GM13976 (cell line): ENCODE measurements at regions not wholly inside any gene's neighbourhood (a gene's known extent, or its start where the extent isn't known, plus 50 kb on each side); places are given as distances from the start of the nearest gene placed in this dataset.

Source experiments
- DNase-seq: peaks from one replicate; pipeline ENCODE4 v3.0.0; 2012; ENCODE audit warnings: low spot score
- in situ Hi-C: fragments of 300-500 bp; cut with MboI; formaldehyde crosslinking; loops from one replicate; pipeline ENCODE4 v1.12.0; 2022; ENCODE audit warnings: low sequenced_read_pairs, mixed read lengths, inconsistent platforms; ENCODE audit not compliant: unreplicated experiment
- TF ChIP-seq, protein P1 (sequence below): IDR thresholded peaks from 2 replicates; pipeline ENCODE4 v1.5.1; 2012; ENCODE audit warnings: borderline replicate concordance, mild to moderate bottlenecking; ENCODE audit not compliant: insufficient read depth; ENCODE audit errors: extremely low read depth, missing control alignments, control extremely low read depth

DNA sequence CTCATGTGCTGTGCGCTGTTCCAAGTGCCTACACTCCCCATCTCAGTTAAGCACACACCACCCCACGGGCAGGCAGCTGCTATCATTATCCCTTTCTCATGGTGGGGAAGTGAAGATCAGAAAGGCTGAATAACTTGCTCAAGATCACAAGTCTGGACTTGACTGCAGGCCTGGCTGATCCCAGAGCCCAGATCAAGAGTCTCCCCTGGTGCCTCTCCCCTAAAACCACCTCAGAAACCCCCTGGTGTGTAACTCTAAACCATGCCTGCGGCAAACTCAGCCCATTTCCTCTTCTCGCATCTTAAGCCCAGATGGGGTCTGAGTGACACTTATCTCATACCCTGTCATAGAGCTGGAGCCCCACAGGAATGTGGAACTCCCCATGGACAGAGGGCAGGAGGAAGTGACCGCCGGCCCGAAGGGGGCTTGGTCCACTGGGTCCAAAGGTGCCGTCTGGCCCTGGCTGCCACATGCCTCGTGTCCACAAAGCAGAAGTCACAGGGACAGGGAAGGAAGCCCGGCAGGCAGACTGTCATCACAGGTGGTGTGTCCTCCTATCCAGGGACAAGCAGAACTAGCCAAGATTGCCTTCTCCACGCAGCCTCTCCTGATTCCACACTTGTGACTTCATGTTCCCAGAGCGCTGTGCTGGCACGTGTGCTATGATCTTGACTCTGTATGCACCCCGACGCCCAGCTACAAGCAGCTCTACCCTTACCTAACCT lies 92.1 kb downstream of the SYF2 start:
- DNase-seq: peak; percentile 80
- in situ Hi-C loops: no loop called here

DNA sequence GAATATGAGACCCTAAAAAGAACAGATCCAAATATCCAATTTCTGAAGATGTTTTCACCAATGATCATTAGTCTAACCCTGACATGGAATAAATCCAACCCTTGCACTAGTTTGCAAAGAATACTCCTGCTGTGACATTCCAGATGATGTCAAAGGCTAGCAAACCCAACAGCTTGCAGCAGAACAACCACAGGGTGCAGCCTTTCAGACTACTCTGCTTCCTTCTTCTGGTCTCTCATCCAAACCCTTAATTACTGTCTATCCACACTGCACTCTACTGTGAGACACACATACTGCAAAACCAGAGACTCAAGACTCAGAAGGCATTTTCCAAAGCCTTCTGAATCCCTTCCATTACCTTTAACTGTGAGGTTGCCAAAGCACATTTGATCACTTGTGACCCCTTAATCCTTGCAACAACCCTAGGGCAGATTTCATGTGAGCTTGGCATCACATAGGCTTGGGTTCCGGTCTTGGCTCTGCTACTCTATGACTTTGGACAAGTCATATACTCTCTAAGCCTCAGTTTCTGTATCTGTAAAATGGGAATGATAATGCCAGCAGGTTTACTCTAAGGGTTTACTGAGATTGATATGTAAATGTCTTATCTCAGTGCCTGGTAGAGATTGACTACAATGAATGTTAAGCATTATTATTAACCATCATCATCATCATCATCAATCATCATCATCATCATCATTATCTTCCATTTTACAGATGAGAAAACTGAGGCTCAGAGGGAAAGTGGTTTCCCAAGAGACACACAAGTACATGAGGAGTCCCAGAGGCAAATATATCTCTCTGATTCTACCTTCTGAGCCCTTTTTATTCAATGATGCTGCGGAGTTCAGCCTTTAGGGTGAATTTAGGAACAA lies 94.5 kb downstream of the SYF2 start:
- TF ChIP-seq, protein P1, sequence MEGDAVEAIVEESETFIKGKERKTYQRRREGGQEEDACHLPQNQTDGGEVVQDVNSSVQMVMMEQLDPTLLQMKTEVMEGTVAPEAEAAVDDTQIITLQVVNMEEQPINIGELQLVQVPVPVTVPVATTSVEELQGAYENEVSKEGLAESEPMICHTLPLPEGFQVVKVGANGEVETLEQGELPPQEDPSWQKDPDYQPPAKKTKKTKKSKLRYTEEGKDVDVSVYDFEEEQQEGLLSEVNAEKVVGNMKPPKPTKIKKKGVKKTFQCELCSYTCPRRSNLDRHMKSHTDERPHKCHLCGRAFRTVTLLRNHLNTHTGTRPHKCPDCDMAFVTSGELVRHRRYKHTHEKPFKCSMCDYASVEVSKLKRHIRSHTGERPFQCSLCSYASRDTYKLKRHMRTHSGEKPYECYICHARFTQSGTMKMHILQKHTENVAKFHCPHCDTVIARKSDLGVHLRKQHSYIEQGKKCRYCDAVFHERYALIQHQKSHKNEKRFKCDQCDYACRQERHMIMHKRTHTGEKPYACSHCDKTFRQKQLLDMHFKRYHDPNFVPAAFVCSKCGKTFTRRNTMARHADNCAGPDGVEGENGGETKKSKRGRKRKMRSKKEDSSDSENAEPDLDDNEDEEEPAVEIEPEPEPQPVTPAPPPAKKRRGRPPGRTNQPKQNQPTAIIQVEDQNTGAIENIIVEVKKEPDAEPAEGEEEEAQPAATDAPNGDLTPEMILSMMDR: no peak
- DNase-seq: no peak
- in situ Hi-C loops: no loop called here

More for the DNA sequence above, 92.1 kb downstream of the SYF2 start:
- TF ChIP-seq, protein P1: no peak

DNA sequence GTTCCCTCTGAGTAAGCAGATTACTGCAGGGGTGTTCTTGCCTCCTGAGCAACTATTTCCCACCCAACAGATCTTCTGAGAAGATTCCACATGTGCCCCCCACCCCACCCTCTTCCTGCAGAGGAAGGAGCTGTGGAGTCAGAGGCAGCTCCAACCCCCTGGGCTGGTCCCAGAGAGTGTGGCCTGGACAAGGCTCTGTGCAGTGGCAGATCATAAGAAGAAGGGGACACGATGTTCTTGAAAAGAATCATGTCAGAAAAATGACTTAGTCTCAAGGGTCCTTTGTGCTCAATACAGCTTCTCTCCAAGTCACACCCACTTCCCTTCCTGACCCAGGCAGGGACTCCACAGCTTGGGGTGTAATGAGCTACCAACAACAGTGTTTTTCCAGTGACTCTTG lies 95.2 kb downstream of the SYF2 start:
- TF ChIP-seq, protein P1: no peak
- DNase-seq: no peak

GRCh38 chr1:25135909-25136308 lies 96.4 kb downstream of the SYF2 start:
- TF ChIP-seq, protein P1: no peak
- in situ Hi-C loops: no loop called here
- no peak for DNase-seq

More for the DNA sequence above, 95.2 kb downstream of the SYF2 start:
- in situ Hi-C loops: no loop called here

GRCh38 chr1:25134801-25135461 lies 97.4 kb downstream of the SYF2 start:
- DNase-seq: no peak
- in situ Hi-C loops: no loop called here
- TF ChIP-seq, protein P1: no peak

DNA sequence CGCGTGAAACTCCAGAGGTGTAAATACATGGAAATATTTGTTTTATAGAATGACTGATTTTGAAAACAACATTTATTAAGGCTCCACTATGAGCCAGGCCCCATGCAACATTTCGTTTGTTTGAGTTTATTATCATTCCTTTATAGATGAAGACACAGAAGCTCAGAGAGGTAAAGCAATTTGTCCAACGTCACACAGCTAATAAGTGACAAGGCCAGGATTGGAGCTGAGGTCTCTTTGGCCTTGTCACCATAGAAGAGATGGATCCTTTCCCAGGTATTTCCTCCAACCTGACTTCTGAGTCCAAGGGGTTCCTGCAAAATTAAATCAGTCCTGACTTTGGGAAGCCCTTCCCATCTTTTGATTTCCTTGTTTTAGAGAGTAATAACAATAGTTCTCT lies 98.0 kb downstream of the SYF2 start:
- TF ChIP-seq, protein P1: no peak
- no peak for DNase-seq
- in situ Hi-C loops: no loop called here
